Neural cell (in vitro differentiated cells): ENCODE measurements at regions not wholly inside any gene's neighbourhood (a gene's known extent, or its start where the extent isn't known, plus 50 kb on each side); places are given as distances from the start of the nearest gene placed in this dataset.

Experiments
- H2AFZ ChIP-seq: fragments of 200-600, 300-800 bp; sonication (generic), shearing (Covaris generic); 2 replicates; pipeline ENCODE4 v1.6.0; 2014; ENCODE audit warnings: low read depth, mild to moderate bottlenecking, antibody characterized with exemption, low read length, moderate library complexity
- H3F3A ChIP-seq: fragments of 200-600 bp; shearing (Covaris generic); 2 replicates; pipeline ENCODE4 v1.6.1; 2016; ENCODE audit warnings: mild to moderate bottlenecking, moderate library complexity, mixed read lengths, antibody characterized with exemption, low read length; ENCODE audit not compliant: insufficient read depth, poor library complexity, severe bottlenecking
- H3K27ac ChIP-seq: fragments of 200-600, 300-800 bp; sonication (generic), shearing (Covaris generic); 2 replicates; pipeline ENCODE4 v1.5.1; 2014; ENCODE audit warnings: mild to moderate bottlenecking, low read length, moderate library complexity
- H3K27me3 ChIP-seq: fragments of 300-800, 200-600 bp; sonication (generic), shearing (Covaris generic); 2 replicates; pipeline ENCODE4 v1.6.0; 2014; ENCODE audit warnings: mild to moderate bottlenecking, low read depth, low read length, moderate library complexity; ENCODE audit not compliant: insufficient read depth
- H3K36me3 ChIP-seq: fragments of 300-800, 200-600 bp; sonication (generic), shearing (Covaris generic); 2 replicates; pipeline ENCODE4 v1.5.1; 2014; ENCODE audit warnings: mild to moderate bottlenecking, antibody characterized with exemption, low read length, moderate library complexity; ENCODE audit not compliant: insufficient read depth
- H3K4me2 ChIP-seq: fragments of 300-800, 200-600 bp; sonication (generic), shearing (Covaris generic); 2 replicates; pipeline ENCODE4 v1.6.0; 2014; ENCODE audit warnings: mild to moderate bottlenecking, low read length
- H3K4me3 ChIP-seq: fragments of 300-800, 200-600 bp; sonication (generic), shearing (Covaris generic); 2 replicates; pipeline ENCODE4 v1.5.1; 2014; ENCODE audit warnings: mild to moderate bottlenecking, low read length, moderate library complexity
- H3K79me2 ChIP-seq: fragments of 200-600 bp; shearing (Covaris generic); replicated peaks from 2 replicates; pipeline ENCODE4 v1.6.0; 2014; ENCODE audit warnings: mild to moderate bottlenecking, low read length, moderate library complexity; ENCODE audit not compliant: insufficient read depth
- H3K9ac ChIP-seq: fragments of 300-800, 200-600 bp; sonication (generic), shearing (Covaris generic); 2 replicates; pipeline ENCODE4 v1.6.1; 2016; ENCODE audit warnings: mild to moderate bottlenecking, low read length, mixed read lengths
- H3K9me2 ChIP-seq: fragments of 200-600 bp; shearing (Covaris generic); 2 replicates; pipeline ENCODE4 v1.6.1; 2016; ENCODE audit warnings: mild to moderate bottlenecking, low read length, mixed read lengths; ENCODE audit not compliant: insufficient read depth
- H3K9me3 ChIP-seq: fragments of 200-600, 300-800 bp; sonication (generic), shearing (Covaris generic); 2 replicates; pipeline ENCODE4 v1.6.1; 2016; ENCODE audit warnings: mild to moderate bottlenecking, mixed run types, low read length, moderate library complexity, mixed read lengths
- H4K20me1 ChIP-seq: fragments of 200-600 bp; shearing (Covaris generic); 2 replicates; pipeline ENCODE4 v1.6.1; 2016; ENCODE audit warnings: mild to moderate bottlenecking, mixed run types; ENCODE audit not compliant: insufficient read depth
- CTCF ChIP-seq: fragments of 450-650 bp; IDR thresholded peaks from 2 replicates; pipeline ENCODE4 v1.5.1; 2014; ENCODE audit warnings: antibody characterized with exemption, mild to moderate bottlenecking, moderate library complexity; ENCODE audit not compliant: poor library complexity, severe bottlenecking
- EP300 ChIP-seq: fragments of 450-650 bp; conservative IDR thresholded peaks from 2 replicates; pipeline ENCODE4 v1.6.1; 2014; ENCODE audit warnings: antibody characterized with exemption, mild to moderate bottlenecking, moderate library complexity; ENCODE audit not compliant: poor library complexity, severe bottlenecking
- EZH2 ChIP-seq: fragments of 200-600, 300-800 bp; shearing (Covaris generic), sonication (generic); IDR thresholded peaks from 2 replicates; pipeline ENCODE4 v1.6.1; 2014; ENCODE audit warnings: antibody characterized with exemption, low read length, borderline replicate concordance, mild to moderate bottlenecking; ENCODE audit not compliant: insufficient read depth, poor library complexity, severe bottlenecking
- MXI1 ChIP-seq: fragments of 450-650 bp; conservative IDR thresholded peaks from 2 replicates; pipeline ENCODE4 v1.6.1; 2014; ENCODE audit warnings: antibody characterized with exemption, mild to moderate bottlenecking; ENCODE audit not compliant: poor library complexity, severe bottlenecking
- POLR2AphosphoS5 ChIP-seq: IDR thresholded peaks from 2 replicates; pipeline ENCODE4 v1.6.1; 2012
- RAD21 ChIP-seq: fragments of 450-650 bp; conservative IDR thresholded peaks from 2 replicates; pipeline ENCODE4 v1.6.1; 2014; ENCODE audit warnings: antibody characterized with exemption, mild to moderate bottlenecking, moderate library complexity
- REST ChIP-seq: IDR thresholded peaks from 2 replicates; pipeline ENCODE4 v1.6.1; 2012; ENCODE audit warnings: borderline replicate concordance
- SMC3 ChIP-seq: fragments of 450-650 bp; conservative IDR thresholded peaks from 2 replicates; pipeline ENCODE4 v1.6.1; 2014; ENCODE audit warnings: antibody characterized with exemption, mild to moderate bottlenecking, moderate library complexity; ENCODE audit not compliant: poor library complexity
- TAF1 ChIP-seq: IDR thresholded peaks from 2 replicates; pipeline ENCODE4 v1.6.1; 2012; ENCODE audit warnings: low read depth

- TF ChIP-seq TAF1 (no peak), MXI1 (no peak), EZH2 (no peak), REST (no peak), RAD21 (no peak), EP300 (no peak)
- no peaks in the 10 kb centered on the region for H3K79me2 ChIP-seq
- H3K36me3 ChIP-seq, result no peaks in the 10 kb centered on the region
Measured at GRCh38 chr1:88250915-88251314, 433.2 kb upstream of the PKN2 start.

DNA sequence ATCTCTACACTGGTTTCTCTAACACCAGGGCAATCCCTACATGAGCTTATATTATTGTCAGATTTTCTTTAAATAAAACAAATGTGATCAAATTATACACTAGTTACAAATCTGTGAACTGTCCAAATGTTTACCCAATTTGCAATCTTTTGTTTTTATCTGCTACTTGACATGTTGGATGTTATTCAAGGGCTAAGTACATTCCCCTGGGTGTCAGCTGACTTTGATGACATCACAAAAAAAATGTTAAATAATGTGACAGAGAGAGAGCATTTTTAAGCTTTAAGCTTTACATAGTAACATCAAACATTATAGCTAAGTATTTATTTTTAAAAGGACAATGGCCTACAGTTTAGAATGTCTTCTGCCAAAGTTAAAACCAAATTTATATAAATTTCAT is 431.3 kb upstream of the PKN2 start:
- H3K4me2 ChIP-seq, result no peak overlapping the region
- H3K9me2 ChIP-seq, result no peaks in the 10 kb centered on the region
- no peaks in the 10 kb centered on the region for H3K79me2 ChIP-seq
- H3K27ac ChIP-seq, result no peak overlapping the region
- no peaks in the 10 kb centered on the region for H3K27me3 ChIP-seq
- H3K9me3 ChIP-seq, result no peaks in the 10 kb centered on the region
- H3F3A ChIP-seq, result no peaks in the 10 kb centered on the region
- no peaks in the 10 kb centered on the region for H3K36me3 ChIP-seq
- no peak overlapping the region for H2AFZ ChIP-seq
- H4K20me1 ChIP-seq, result no peaks in the 10 kb centered on the region
- no peak overlapping the region for H3K4me3 ChIP-seq
- TF ChIP-seq POLR2AphosphoS5, result no peak
- TF ChIP-seq CTCF, result no peak
- TF ChIP-seq EP300, result no peak
- no peak for TF ChIP-seq REST
- TF ChIP-seq RAD21, result no peak
- no peak for TF ChIP-seq EZH2
- no peak for TF ChIP-seq MXI1
- no peak for TF ChIP-seq SMC3
- TF ChIP-seq TAF1, result no peak
- H3K9ac ChIP-seq, result no peak overlapping the region

More at GRCh38 chr1:88250915-88251314, 433.2 kb upstream of the PKN2 start:
- Histone ChIP-seq H4K20me1 (no peaks in the 10 kb centered on the region), H3K4me2 (no peak overlapping the region), H3K27ac (no peak overlapping the region), H3K27me3 (no peaks in the 10 kb centered on the region), H3K9ac (no peak overlapping the region), H3K9me2 (no peaks in the 10 kb centered on the region), H3K9me3 (no peaks in the 10 kb centered on the region), H2AFZ (no peak overlapping the region), H3K4me3 (no peak overlapping the region), H3F3A (no peaks in the 10 kb centered on the region)
